ENCODE measurements at regions not wholly inside any gene's neighbourhood (a gene's known extent, or its start where the extent isn't known, plus 50 kb on each side); places are given as distances from the start of the nearest gene placed in this dataset.

GRCh38 chr21:19807201-19807600 is 1191.0 kb upstream of the NCAM2 start:
- H3K4me3 Mint-ChIP-seq: no peak overlapping the region
- DNase-seq: no peak
- H3K27ac Mint-ChIP-seq: no peak overlapping the region
- H3K4me1 Mint-ChIP-seq (ENCODE audit: low read depth): no peaks in the 10 kb centered on the region
- TF ChIP-seq, protein P1, sequence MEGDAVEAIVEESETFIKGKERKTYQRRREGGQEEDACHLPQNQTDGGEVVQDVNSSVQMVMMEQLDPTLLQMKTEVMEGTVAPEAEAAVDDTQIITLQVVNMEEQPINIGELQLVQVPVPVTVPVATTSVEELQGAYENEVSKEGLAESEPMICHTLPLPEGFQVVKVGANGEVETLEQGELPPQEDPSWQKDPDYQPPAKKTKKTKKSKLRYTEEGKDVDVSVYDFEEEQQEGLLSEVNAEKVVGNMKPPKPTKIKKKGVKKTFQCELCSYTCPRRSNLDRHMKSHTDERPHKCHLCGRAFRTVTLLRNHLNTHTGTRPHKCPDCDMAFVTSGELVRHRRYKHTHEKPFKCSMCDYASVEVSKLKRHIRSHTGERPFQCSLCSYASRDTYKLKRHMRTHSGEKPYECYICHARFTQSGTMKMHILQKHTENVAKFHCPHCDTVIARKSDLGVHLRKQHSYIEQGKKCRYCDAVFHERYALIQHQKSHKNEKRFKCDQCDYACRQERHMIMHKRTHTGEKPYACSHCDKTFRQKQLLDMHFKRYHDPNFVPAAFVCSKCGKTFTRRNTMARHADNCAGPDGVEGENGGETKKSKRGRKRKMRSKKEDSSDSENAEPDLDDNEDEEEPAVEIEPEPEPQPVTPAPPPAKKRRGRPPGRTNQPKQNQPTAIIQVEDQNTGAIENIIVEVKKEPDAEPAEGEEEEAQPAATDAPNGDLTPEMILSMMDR (IDR thresholded peaks at IDR 0.05): no peak
- no peaks in the 10 kb centered on the region for H3K27me3 Mint-ChIP-seq (ENCODE audit: insufficient read depth)
- peaks cover 30% of the 10 kb centered on the region for H3K9me3 Mint-ChIP-seq
- H3K36me3 Mint-ChIP-seq (ENCODE audit: low read depth): no peaks in the 10 kb centered on the region

GRCh38 chr21:19810779-19811178 is 1187.4 kb upstream of the NCAM2 start:
- H3K36me3 Mint-ChIP-seq (ENCODE audit: low read depth): no peaks in the 10 kb centered on the region
- DNase-seq: no peak
- H3K27me3 Mint-ChIP-seq (ENCODE audit: insufficient read depth): no peaks in the 10 kb centered on the region
- peaks cover 38% of the 10 kb centered on the region for H3K9me3 Mint-ChIP-seq
- TF ChIP-seq, protein P1 (IDR thresholded peaks at IDR 0.05): no peak
- H3K4me3 Mint-ChIP-seq: no peak overlapping the region
- no peak overlapping the region for H3K27ac Mint-ChIP-seq
- H3K4me1 Mint-ChIP-seq (ENCODE audit: low read depth): no peaks in the 10 kb centered on the region

- DNase-seq: no peak
- Mint-ChIP-seq H3K9me3 (peaks cover 47% of the 10 kb centered on the region), H3K27ac (no peak overlapping the region), H3K27me3 (ENCODE audit: insufficient read depth) (no peaks in the 10 kb centered on the region), H3K36me3 (ENCODE audit: low read depth) (peaks cover 7% of the 10 kb centered on the region; the same call in 1 of the 2 replicates), H3K4me1 (ENCODE audit: low read depth) (no peaks in the 10 kb centered on the region), H3K4me3 (no peak overlapping the region)
- TF ChIP-seq, protein P1 (IDR thresholded peaks at IDR 0.05): no peak
Measured at GRCh38 chr21:19830446-19830845, 1167.8 kb upstream of the NCAM2 start.

DNA sequence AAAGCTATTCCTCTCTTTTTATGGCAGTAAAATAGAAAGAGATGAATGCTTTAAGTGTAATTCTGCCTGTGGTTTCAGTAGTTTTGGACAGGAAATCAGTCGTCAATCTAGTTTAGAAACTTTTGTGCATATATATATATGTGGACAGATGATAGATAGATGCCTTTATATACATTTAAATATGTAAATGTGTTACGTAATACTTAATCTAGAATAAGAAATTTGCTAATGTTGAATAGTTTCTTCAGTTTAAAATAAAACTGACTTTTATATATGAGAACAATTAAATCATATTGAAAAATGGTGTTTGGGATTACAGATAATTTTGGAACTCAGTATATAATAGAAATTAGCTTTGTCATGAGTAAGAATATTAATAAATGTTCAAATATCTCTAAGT is 1165.7 kb upstream of the NCAM2 start:
- peaks cover 46% of the 10 kb centered on the region for H3K9me3 Mint-ChIP-seq
- H3K4me1 Mint-ChIP-seq (ENCODE audit: low read depth): no peaks in the 10 kb centered on the region
- no peaks in the 10 kb centered on the region for H3K27me3 Mint-ChIP-seq (ENCODE audit: insufficient read depth)
- peaks cover 7% of the 10 kb centered on the region; the same call in 1 of the 2 replicates for H3K36me3 Mint-ChIP-seq (ENCODE audit: low read depth)
- H3K4me3 Mint-ChIP-seq: no peak overlapping the region
- H3K27ac Mint-ChIP-seq: no peak overlapping the region
- TF ChIP-seq, protein P1 (IDR thresholded peaks at IDR 0.05): no peak
- no peak for DNase-seq

- TF ChIP-seq, protein P1 (IDR thresholded peaks at IDR 0.05): no peak
- H3K4me3 Mint-ChIP-seq: no peak overlapping the region
- H3K27me3 Mint-ChIP-seq (ENCODE audit: insufficient read depth): no peaks in the 10 kb centered on the region
- H3K9me3 Mint-ChIP-seq: peaks cover 43% of the 10 kb centered on the region
- no peak for DNase-seq
- H3K36me3 Mint-ChIP-seq (ENCODE audit: low read depth): peaks cover 7% of the 10 kb centered on the region; the same call in 1 of the 2 replicates
- no peaks in the 10 kb centered on the region for H3K4me1 Mint-ChIP-seq (ENCODE audit: low read depth)
- no peak overlapping the region for H3K27ac Mint-ChIP-seq
Measured at GRCh38 chr21:19833082-19833481, 1165.1 kb upstream of the NCAM2 start.

- Mint-ChIP-seq H3K27me3 (ENCODE audit: insufficient read depth) (no peaks in the 10 kb centered on the region), H3K9me3 (peaks cover 32% of the 10 kb centered on the region), H3K27ac (no peak overlapping the region), H3K4me1 (ENCODE audit: low read depth) (no peaks in the 10 kb centered on the region), H3K4me3 (no peak overlapping the region), H3K36me3 (ENCODE audit: low read depth) (0 out of 2 replicates have a peak, but pooled peaks cover 4% of the 10 kb centered on the region)
- TF ChIP-seq, protein P1 (IDR thresholded peaks at IDR 0.05): no peak
- no peak for DNase-seq
Measured at GRCh38 chr21:19842601-19843000, 1155.6 kb upstream of the NCAM2 start.

Data from HFFc6 (cell line).